GM21515 (cell line): ENCODE measurements at regions not wholly inside any gene's neighbourhood (a gene's known extent, or its start where the extent isn't known, plus 50 kb on each side); places are given as distances from the start of the nearest gene placed in this dataset.
"Not testable (repeated sequence)": the region's sequence is repeated elsewhere in the genome, so short reads cannot be mapped to it uniquely, and the experiment has no call there.

Experiments
- ATAC-seq: cut with Tn5 transposase; IDR thresholded peaks from one replicate; pipeline ENCODE4 v1.9.1; 2021; ENCODE audit not compliant: unreplicated experiment

GRCh38 chr4:103892586-103892985, 172.8 kb upstream of the TACR3 start:
- ATAC-seq: no peak

DNA sequence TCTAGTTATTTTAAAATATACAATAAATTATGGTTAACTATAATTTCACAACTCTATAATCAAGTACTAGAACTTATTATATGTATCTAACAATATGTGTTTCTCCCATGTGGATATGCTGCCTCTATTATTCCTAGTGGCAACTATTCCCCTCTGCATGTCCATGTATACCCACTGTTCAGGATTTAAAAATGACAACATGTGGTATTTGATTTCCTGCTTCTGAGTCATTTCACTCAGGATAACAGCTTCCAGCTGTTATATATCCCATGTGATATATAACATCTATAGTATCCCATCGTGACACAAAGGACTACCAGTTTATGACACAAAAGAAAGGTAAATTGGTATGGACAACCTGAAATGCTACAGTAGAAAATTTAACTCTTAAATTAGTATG, 167.4 kb upstream of the TACR3 start:
- ATAC-seq: no peak

GRCh38 chr4:103885152-103885551, 165.4 kb upstream of the TACR3 start:
- no peak for ATAC-seq

GRCh38 chr4:103867311-103867710, 147.5 kb upstream of the TACR3 start:
- ATAC-seq: no peak

DNA sequence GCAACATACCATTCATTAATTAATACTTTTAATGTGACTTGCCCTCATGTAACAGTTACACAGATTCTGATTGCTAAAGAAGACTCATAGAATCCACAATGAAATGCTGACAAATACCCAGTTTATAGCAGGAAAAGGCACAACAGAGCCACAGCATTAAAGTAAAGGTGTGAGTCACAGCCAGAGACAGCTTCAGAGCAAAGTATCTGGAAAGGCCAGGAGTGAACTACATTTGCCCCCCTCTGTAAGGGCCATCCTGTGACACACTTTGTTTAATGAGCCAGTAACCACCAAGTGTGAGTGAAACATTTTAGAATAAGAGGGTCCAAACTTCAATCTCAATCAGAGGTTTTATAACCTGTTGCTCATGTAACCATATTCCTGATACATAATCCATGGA, 133.8 kb upstream of the TACR3 start:
- no peak for ATAC-seq

DNA sequence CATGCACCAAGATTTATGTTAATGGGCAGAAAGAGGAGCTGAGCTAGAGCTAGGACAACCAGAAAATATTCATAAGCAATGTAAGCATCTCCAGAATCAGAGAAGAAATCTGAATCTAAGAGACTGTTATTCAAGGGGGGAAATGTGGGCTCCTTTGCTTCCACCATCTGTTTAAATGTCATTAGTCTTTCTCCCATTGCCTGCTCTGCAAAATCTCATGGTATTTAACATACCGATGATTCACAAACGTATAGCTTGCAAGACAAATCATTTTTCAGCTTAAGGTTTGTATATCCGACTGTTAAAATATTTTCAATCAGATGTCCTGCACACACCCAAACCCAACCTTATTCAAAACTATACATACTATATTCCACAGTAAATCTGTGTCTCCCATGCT, 133.4 kb upstream of the TACR3 start:
- no peak for ATAC-seq

DNA sequence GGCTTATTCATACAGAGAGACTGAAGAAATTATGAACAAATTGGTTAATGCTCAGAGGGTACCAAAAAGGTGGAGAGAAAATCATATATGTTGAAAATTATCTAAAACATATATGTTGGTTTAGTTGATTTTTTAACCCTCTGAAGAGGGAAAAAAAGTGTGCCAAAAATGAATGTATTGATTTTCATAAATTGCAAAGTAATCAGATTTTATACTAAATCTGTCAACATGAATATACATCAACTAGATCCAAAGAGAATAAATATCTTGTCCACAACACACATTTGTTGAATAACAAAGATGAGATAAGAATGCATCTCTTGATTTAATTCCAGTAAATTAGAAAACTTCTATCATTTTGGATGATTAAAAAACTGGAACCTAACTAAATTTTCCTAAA, 125.3 kb upstream of the TACR3 start:
- no peak for ATAC-seq

GRCh38 chr4:103842637-103843239, 123.0 kb upstream of the TACR3 start:
- no peak for ATAC-seq

DNA sequence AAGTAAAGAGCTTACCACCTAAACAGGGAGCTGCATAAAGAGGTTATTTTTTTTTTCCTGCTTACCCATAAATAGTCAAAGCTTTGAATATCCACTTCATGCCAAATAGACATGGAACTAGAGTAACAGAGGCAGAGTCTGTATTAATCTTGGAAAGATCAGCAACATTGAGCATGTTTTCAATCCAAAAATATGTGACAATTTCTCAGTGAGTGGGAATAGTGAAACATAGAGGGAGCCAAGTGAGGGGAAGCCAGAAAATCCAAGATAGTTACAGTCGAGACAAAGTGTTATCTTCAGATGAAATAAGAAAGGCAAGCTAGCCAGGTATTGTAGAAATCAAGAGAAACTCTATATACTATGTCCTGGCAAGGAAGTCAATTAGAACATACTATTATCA, 122.3 kb upstream of the TACR3 start:
- ATAC-seq: no peak

DNA sequence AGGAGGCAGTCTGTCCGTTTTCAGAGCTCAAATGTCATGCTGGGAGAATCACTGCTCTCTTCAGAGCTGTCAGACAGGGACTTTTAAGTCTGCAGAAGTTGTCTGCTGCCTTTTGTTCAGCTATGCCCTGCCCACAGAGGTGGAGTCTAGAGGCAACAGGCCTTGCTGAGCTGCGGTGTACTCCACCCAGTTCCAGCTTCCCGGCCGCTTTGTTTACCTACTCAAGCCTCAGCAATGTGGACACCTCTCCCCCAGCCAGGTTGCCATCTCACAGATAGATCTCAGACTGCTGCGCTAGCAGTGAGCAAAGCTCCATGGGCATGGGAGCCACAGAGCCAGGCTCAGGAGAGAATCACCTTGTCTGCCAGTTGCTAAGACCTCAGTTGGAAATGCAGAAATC, 90.5 kb upstream of the TACR3 start:
- not testable (repeated sequence) for ATAC-seq

- no peak for ATAC-seq
Observed at GRCh38 chr4:103802766-103803165, 83.0 kb upstream of the TACR3 start.

DNA sequence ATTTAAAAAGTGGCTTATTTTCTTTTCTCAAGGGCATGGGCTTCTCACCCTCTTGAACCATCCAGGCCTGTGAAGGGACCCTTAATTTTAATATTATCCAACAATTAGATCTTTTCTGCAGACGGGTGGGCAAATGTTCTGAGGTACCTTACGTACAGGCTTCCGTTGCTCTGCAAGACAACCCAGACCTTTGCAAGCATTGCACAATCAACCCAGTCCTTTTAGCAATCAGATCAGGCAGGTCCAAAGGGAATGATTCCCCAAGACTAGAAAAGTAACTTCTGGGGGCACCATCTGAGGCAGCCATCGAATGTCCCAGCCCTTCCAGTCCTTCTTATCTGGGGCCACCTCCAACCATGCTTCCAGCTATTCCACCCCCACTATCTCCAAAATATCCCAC, 67.3 kb upstream of the TACR3 start:
- no peak for ATAC-seq

DNA sequence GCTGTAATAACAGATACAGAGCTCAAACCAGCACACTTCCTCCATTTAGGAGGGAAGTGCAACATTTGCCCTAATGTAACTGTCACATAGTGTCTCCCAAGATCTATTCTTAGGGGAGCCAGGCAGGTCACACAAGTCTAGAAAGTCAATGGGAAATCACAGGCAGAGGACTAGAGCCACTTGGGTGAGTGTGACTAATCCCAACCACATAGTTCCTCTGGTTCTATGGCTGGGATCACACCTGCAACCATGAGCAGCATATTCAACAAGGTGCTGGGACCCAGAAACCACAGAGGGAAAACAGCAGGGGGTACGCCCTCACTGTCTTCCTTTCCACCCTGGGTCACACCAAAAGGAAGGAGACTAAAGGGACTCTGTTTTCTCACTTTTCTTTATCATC, 66.8 kb upstream of the TACR3 start:
- ATAC-seq: no peak

GRCh38 chr4:103786014-103786413, 66.2 kb upstream of the TACR3 start:
- ATAC-seq: peak; percentile 93

DNA sequence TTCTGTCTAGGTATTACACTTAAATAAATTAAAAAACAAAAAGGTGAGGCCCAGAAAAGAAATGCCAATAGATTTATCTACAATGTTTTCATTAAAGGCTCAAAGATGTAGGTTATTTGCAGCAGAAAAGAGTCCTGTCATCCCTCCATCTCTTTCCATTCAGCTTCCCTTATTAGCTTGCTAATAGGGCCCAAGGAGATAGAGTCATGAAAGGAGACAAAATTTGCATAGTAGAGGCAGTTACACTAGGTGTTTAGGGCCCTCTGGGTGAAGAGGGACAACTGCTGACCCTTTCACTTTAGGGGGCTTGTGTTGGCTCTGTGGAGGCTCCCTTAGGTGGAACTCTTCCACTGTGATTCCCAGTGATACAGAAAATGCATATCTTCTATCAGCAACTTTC, 58.4 kb upstream of the TACR3 start:
- ATAC-seq: no peak

- ATAC-seq: no peak
Observed at GRCh38 chr4:103774326-103774825, 54.6 kb upstream of the TACR3 start.

DNA sequence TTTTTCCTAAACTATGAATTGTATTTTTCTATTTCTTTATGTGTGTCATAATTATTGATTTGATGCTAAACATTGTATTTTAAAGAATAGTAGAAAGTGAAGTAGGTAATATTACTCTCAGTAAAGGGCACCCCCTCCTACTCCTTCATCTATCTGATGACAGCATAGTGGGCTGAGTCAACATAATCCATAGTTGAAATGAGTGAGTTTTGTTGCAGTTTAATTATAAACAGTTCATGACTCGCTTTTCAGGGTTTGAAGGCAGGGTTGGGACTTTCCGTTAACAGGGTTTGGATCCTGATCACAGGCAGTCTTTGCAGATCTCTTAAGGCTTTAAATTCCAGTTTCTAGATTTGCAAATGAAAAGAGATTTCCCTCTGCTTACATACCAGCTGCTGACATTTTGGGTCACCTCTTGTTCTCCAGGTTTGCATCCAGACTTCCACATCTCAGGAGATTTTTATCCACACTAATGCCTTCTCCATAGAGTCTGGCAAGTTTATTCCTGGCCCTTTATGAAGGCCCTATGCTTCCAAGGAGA, 54.0 kb upstream of the TACR3 start:
- no peak for ATAC-seq
